Esophagus squamous epithelium (tissue), 4 donors: ENCODE measurements at regions not wholly inside any gene's neighbourhood (a gene's known extent, or its start where the extent isn't known, plus 50 kb on each side); places are given as distances from the start of the nearest gene placed in this dataset.

ENCODE experiments used
- POLR2A ChIP-seq, 4 donors: fragments of 450-650 bp; IDR thresholded peaks; one replicate each; pipeline ENCODE4 v1.6.1; 2017; ENCODE audit warnings: antibody characterized with exemption in 4 of 4, mild to moderate bottlenecking in 4 of 4, moderate library complexity in 3 of 4
- TF ChIP-seq, protein P1 (sequence below), 6 experiments: fragments of 450-650 bp in 4 of 6; fragments of 200-600 bp in 2 of 6; sonication (generic) in 2 of 6; IDR thresholded peaks; one replicate each; pipeline ENCODE4 v1.5.1; 2016 to 2019; ENCODE audit warnings: antibody characterized with exemption in 6 of 6, mild to moderate bottlenecking in 4 of 6, moderate library complexity in 4 of 6

DNA sequence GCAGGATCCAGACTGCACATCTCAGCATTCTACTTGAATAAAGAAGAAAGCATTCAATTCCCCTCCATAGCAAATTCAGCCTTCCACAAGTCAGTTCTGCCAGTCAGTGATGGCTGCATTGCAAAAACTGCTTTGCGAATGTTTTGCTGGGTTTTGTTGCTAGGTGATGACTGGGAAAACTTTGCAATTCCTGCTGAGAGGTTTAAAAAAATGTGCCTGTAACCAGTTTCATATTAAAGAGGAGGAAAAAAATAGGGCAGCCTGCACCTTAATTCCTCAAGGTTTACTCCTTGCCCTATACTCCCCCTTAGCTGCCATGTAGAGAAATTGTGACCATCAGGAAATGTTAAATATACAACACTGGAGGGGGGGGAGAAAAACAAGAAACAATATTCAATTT, 225.6 kb upstream of the ATP11B start:
- TF ChIP-seq POLR2A (IDR thresholded peaks at IDR 0.05) = no peak
- TF ChIP-seq, protein P1, sequence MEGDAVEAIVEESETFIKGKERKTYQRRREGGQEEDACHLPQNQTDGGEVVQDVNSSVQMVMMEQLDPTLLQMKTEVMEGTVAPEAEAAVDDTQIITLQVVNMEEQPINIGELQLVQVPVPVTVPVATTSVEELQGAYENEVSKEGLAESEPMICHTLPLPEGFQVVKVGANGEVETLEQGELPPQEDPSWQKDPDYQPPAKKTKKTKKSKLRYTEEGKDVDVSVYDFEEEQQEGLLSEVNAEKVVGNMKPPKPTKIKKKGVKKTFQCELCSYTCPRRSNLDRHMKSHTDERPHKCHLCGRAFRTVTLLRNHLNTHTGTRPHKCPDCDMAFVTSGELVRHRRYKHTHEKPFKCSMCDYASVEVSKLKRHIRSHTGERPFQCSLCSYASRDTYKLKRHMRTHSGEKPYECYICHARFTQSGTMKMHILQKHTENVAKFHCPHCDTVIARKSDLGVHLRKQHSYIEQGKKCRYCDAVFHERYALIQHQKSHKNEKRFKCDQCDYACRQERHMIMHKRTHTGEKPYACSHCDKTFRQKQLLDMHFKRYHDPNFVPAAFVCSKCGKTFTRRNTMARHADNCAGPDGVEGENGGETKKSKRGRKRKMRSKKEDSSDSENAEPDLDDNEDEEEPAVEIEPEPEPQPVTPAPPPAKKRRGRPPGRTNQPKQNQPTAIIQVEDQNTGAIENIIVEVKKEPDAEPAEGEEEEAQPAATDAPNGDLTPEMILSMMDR (IDR thresholded peaks at IDR 0.05) = no peak
